ENCODE measurements at regions not wholly inside any gene's neighbourhood (a gene's known extent, or its start where the extent isn't known, plus 50 kb on each side); places are given as distances from the start of the nearest gene placed in this dataset.
"Not testable (repeated sequence)": the region's sequence is repeated elsewhere in the genome, so short reads cannot be mapped to it uniquely, and the experiment has no call there.

DNA sequence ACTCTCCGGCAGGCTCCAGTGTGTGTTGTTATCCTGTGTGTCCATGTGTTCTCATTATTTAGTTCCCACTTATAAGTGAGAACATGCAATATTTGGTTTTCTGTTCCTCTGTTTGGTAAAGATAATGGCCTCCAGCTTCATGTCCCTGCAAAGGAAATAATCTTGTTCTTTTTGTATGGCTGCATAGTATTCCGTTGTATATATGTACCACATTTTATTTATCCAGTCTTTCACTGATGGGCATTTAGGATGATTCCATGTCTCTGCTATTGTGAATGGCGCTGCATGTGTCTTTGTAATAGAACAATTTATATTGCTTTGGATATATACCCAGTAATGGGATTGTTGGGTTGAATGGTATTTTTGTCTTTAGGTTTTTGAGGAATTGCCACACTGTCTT is 807.3 kb upstream of the CA10 start:
- H3K4me1 ChIP-seq (ENCODE audit: control insufficient read depth, insufficient read depth, low read length, poor library complexity, severe bottlenecking): no peaks in the 10 kb centered on the region
- H3K4me3 ChIP-seq (ENCODE audit: extremely low read depth, insufficient read depth, low read length, poor library complexity, severe bottlenecking): no peak overlapping the region
- no peak overlapping the region for H3K27ac ChIP-seq (ENCODE audit: low read depth, low read length, severe bottlenecking)
- no CpG with 5 or more reads among the region's 3 CpGs for WGBS, 2 experiments (ENCODE audit: insufficient coverage in 2 of 2)
- no peaks in the 10 kb centered on the region for H3K9me3 ChIP-seq (ENCODE audit: control insufficient read depth, low read length)
- H3K36me3 ChIP-seq (ENCODE audit: control insufficient read depth, insufficient read depth, low read length): no peaks in the 10 kb centered on the region

DNA sequence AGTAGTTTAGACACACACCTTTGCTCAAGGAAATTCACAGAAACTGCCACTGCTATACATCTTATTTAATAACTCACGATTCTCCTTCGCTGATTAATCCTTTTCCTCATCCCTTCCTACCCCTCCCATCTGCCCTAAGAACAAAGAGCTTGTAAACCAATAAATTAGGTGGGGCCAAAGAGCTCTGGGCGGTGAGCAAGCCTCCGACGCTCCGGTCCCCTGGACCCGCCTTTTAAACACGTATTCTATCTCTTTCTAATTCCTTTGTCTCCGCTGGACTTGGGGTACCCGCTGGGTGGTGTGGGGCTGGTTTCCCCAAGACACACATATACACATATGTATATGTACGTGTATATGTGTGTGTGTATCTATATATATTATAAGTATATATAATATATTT is 803.2 kb upstream of the CA10 start:
- H3K9me3 ChIP-seq (ENCODE audit: control insufficient read depth, low read length); H3K4me1 ChIP-seq (ENCODE audit: control insufficient read depth, insufficient read depth, low read length, poor library complexity, severe bottlenecking); H3K36me3 ChIP-seq (ENCODE audit: control insufficient read depth, insufficient read depth, low read length); H3K27ac ChIP-seq (ENCODE audit: low read depth, low read length, severe bottlenecking); H3K4me3 ChIP-seq (ENCODE audit: extremely low read depth, insufficient read depth, low read length, poor library complexity, severe bottlenecking): not testable (repeated sequence)
- 87 to 94% methylated on average over 2 of the region's 11 CpGs for WGBS, 2 experiments (ENCODE audit: insufficient coverage in 2 of 2)

DNA sequence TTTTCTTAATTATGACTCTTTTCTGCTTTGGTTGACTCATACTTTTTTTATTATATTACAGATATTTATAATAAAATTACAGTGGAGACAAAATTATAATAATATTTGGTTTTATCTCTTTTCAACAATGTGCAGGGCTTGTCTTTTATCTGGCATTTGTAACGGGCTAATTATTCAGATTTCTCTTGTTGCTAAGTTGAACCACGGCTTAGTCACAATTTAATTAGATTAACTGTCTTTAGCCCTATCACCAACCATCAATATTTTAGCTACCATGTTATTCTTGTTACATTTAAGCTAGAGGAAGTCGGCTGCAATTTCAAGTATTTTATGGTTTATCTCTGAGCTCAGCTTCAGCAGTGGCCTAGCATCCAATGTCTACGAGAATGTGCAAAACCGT is 798.9 kb upstream of the CA10 start:
- H3K9me3 ChIP-seq (ENCODE audit: control insufficient read depth, low read length): peaks cover 11% of the 10 kb centered on the region
- 95 to 100% methylated on average over 1 to 3 of the region's 5 CpGs for WGBS, 2 experiments (ENCODE audit: insufficient coverage in 2 of 2)
- no peak overlapping the region for H3K27ac ChIP-seq (ENCODE audit: low read depth, low read length, severe bottlenecking)
- H3K36me3 ChIP-seq (ENCODE audit: control insufficient read depth, insufficient read depth, low read length): no peaks in the 10 kb centered on the region
- no peak overlapping the region for H3K4me3 ChIP-seq (ENCODE audit: extremely low read depth, insufficient read depth, low read length, poor library complexity, severe bottlenecking)
- no peaks in the 10 kb centered on the region for H3K4me1 ChIP-seq (ENCODE audit: control insufficient read depth, insufficient read depth, low read length, poor library complexity, severe bottlenecking)

DNA sequence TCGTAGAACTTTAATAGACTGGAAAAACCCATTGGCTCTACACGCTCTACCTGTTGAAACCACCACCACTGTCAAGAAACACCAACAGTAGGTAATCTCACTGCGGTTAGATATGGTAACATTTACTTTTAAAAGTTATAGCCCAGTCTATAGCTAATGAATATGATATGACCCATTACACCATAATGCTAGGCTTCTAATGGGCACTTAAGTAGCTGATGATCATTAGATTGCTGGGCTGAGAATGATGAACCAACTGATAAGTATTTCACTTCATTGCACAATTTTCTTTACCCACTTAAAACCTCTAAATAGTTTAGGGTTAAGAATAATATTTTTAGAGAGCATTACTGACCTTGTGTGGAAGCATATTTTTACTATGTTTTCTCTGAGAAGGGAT is 788.9 kb upstream of the CA10 start:
- no peak overlapping the region for H3K4me3 ChIP-seq (ENCODE audit: extremely low read depth, insufficient read depth, low read length, poor library complexity, severe bottlenecking)
- H3K27ac ChIP-seq (ENCODE audit: low read depth, low read length, severe bottlenecking): no peak overlapping the region
- WGBS, 2 experiments (ENCODE audit: insufficient coverage in 2 of 2): 0% methylated on average over 1 of the region's 3 CpGs
- H3K36me3 ChIP-seq (ENCODE audit: control insufficient read depth, insufficient read depth, low read length): no peaks in the 10 kb centered on the region
- H3K9me3 ChIP-seq (ENCODE audit: control insufficient read depth, low read length): no peaks in the 10 kb centered on the region
- H3K4me1 ChIP-seq (ENCODE audit: control insufficient read depth, insufficient read depth, low read length, poor library complexity, severe bottlenecking): no peaks in the 10 kb centered on the region

DNA sequence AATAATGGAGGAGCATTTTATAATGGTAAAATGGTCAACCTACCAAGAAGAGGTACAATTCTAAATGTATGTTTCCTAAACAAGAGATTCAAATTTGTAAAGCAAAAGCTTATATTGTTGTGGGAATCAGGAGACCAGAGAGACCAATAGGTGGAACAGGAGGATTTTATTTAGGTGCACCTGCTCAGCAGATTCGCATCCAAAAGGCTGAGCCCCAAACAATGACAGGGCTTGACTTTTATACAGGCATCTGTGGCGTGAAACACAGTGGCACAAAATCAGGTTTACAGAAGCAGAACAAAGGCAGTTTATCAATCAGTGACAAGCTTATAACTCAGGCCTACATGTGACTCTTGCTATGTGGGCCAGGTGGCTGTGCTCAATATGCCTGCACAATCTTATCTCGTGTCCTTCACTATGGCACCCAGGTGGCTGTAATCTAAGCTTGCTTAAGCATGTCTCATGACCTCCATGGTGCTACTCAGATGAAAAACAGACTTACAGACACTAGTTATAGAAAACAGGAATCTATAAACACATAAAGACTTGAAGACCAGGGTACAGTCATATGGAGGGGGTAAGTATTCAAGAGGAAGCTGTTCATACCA is 780.2 kb upstream of the CA10 start:
- 80 to 86% methylated on average over 3 of the region's 3 CpGs for WGBS, 2 experiments (ENCODE audit: insufficient coverage in 2 of 2)
- Histone ChIP-seq H3K27ac (ENCODE audit: low read depth, low read length, severe bottlenecking) (no peak overlapping the region), H3K9me3 (ENCODE audit: control insufficient read depth, low read length) (peaks cover 14% of the 10 kb centered on the region), H3K4me3 (ENCODE audit: extremely low read depth, insufficient read depth, low read length, poor library complexity, severe bottlenecking) (no peak overlapping the region), H3K36me3 (ENCODE audit: control insufficient read depth, insufficient read depth, low read length) (no peaks in the 10 kb centered on the region), H3K4me1 (ENCODE audit: control insufficient read depth, insufficient read depth, low read length, poor library complexity, severe bottlenecking) (no peaks in the 10 kb centered on the region)

DNA sequence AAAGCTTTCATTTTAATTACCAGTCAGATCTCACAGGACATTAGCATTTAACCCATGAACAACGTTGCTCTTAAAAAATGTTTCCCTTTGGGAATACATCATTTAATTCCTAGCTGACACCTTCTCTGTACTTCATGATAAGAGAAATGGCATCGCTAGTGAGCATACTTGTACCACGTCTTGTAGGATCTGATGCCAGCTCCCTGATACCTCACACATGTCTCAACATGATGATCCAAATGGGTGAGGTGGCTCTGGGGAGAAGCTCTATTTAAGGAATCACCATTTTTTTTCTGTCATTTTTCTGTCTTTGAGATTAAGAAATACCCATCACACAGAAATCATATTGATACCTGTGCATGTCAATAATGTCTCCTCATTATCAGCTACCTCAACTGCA is 772.1 kb upstream of the CA10 start:
- 54 to 84% methylated on average over 1 to 2 of the region's 3 CpGs for WGBS, 2 experiments (ENCODE audit: insufficient coverage in 2 of 2)

DNA sequence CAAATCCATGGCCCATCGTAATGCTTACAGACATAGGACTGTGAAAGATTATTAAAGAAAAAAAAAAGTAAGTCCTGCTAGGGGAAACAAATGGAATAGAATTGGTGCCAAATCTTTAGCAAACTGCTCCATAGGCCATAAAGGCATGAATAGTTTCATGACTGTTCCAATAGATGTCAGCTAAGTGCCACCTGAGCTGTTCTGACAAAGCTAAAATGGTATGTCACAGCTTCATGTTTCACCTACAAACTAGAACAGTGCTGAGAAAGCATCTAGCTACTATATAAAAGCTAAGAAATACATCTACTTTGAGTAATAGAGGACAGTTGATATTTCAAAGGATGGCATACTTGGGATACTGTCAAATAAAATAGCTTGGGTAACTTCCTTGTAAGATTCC is 771.6 kb upstream of the CA10 start:
- Histone ChIP-seq H3K27ac (ENCODE audit: low read depth, low read length, severe bottlenecking) (no peak overlapping the region), H3K36me3 (ENCODE audit: control insufficient read depth, insufficient read depth, low read length) (no peaks in the 10 kb centered on the region), H3K4me3 (ENCODE audit: extremely low read depth, insufficient read depth, low read length, poor library complexity, severe bottlenecking) (no peak overlapping the region), H3K4me1 (ENCODE audit: control insufficient read depth, insufficient read depth, low read length, poor library complexity, severe bottlenecking) (no peaks in the 10 kb centered on the region), H3K9me3 (ENCODE audit: control insufficient read depth, low read length) (peaks cover 7% of the 10 kb centered on the region)
- WGBS, 2 experiments (ENCODE audit: insufficient coverage in 2 of 2): no CpG with 5 or more reads among the region's 1 CpG

More for the DNA sequence above, 772.1 kb upstream of the CA10 start:
- Histone ChIP-seq H3K36me3 (ENCODE audit: control insufficient read depth, insufficient read depth, low read length) (no peaks in the 10 kb centered on the region), H3K27ac (ENCODE audit: low read depth, low read length, severe bottlenecking) (no peak overlapping the region), H3K4me1 (ENCODE audit: control insufficient read depth, insufficient read depth, low read length, poor library complexity, severe bottlenecking) (no peaks in the 10 kb centered on the region), H3K9me3 (ENCODE audit: control insufficient read depth, low read length) (peaks cover 7% of the 10 kb centered on the region), H3K4me3 (ENCODE audit: extremely low read depth, insufficient read depth, low read length, poor library complexity, severe bottlenecking) (no peak overlapping the region)

DNA sequence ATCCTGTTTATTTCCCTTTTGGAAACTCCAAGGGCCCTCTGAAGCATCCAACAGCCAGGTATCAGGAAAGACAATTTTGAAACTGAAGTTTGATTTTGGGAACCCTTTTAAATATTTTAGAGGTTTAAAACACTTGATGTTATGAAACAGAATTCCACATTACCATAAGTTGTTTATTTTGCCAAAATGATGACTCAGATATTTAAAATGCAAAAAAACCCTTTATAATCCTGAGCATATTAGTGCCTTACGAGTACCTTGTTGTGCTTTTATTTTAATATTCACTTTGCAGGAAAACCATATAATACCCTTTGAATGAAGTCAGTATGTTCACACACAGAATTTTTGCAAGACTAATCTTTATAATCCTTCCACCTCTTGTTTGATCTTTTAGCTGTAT is 765.1 kb upstream of the CA10 start:
- Histone ChIP-seq H3K4me1 (ENCODE audit: control insufficient read depth, insufficient read depth, low read length, poor library complexity, severe bottlenecking) (no peaks in the 10 kb centered on the region), H3K9me3 (ENCODE audit: control insufficient read depth, low read length) (peaks cover 12% of the 10 kb centered on the region), H3K27ac (ENCODE audit: low read depth, low read length, severe bottlenecking) (no peak overlapping the region), H3K36me3 (ENCODE audit: control insufficient read depth, insufficient read depth, low read length) (no peaks in the 10 kb centered on the region), H3K4me3 (ENCODE audit: extremely low read depth, insufficient read depth, low read length, poor library complexity, severe bottlenecking) (no peak overlapping the region)
- WGBS, 2 experiments (ENCODE audit: insufficient coverage in 2 of 2): 67% methylated on average over 1 of the region's 1 CpG; no CpG with 5 or more reads in 1 of the 2 experiments

DNA sequence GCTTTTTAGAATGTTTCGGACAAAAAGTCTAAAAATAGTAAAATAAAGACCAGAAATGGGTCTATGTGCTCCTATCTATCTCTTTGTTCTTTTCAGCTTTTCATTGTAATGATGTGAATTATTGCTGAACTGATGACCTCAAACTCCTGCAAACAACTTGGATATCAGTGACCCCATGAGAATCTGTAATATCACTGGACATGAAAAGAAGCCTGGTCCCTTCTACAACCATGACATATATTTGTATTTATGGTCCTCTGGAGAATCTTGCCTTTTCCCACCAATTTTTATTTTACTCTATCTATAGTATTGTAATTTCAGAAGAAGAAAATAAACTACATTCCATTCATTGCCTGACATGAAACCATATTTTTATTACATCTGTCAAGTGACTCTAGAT is 740.7 kb upstream of the CA10 start:
- Histone ChIP-seq H3K4me3 (ENCODE audit: extremely low read depth, insufficient read depth, low read length, poor library complexity, severe bottlenecking) (no peak overlapping the region), H3K36me3 (ENCODE audit: control insufficient read depth, insufficient read depth, low read length) (no peaks in the 10 kb centered on the region), H3K4me1 (ENCODE audit: control insufficient read depth, insufficient read depth, low read length, poor library complexity, severe bottlenecking) (no peaks in the 10 kb centered on the region), H3K9me3 (ENCODE audit: control insufficient read depth, low read length) (no peaks in the 10 kb centered on the region), H3K27ac (ENCODE audit: low read depth, low read length, severe bottlenecking) (no peak overlapping the region)
- no CpG with 5 or more reads among the region's 1 CpG for WGBS, 2 experiments (ENCODE audit: insufficient coverage in 2 of 2)

DNA sequence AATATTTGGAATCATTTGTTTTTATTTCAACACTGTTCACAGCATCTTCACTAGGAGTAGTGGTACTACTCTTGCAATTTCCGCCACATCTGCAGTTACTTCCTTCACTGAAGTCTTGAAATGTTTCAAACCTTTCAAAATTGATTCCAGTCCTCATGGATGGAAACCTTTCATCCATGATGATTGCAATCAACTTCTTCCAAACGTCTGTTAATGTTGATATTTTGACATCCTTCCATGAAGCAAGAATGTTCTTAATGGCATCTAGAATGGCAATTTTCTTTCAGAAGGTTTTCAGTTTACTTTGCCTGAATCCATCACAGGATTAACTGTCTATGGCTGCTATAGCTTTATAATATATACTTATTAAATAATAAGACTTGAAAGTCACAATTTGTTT is 736.8 kb upstream of the CA10 start:
- H3K9me3 ChIP-seq (ENCODE audit: control insufficient read depth, low read length): no peaks in the 10 kb centered on the region
- H3K4me1 ChIP-seq (ENCODE audit: control insufficient read depth, insufficient read depth, low read length, poor library complexity, severe bottlenecking): no peaks in the 10 kb centered on the region
- no peak overlapping the region for H3K27ac ChIP-seq (ENCODE audit: low read depth, low read length, severe bottlenecking)
- no peak overlapping the region for H3K4me3 ChIP-seq (ENCODE audit: extremely low read depth, insufficient read depth, low read length, poor library complexity, severe bottlenecking)
- H3K36me3 ChIP-seq (ENCODE audit: control insufficient read depth, insufficient read depth, low read length): no peaks in the 10 kb centered on the region
- WGBS, 2 experiments (ENCODE audit: insufficient coverage in 2 of 2): 61 to 89% methylated on average over 1 to 2 of the region's 2 CpGs

DNA sequence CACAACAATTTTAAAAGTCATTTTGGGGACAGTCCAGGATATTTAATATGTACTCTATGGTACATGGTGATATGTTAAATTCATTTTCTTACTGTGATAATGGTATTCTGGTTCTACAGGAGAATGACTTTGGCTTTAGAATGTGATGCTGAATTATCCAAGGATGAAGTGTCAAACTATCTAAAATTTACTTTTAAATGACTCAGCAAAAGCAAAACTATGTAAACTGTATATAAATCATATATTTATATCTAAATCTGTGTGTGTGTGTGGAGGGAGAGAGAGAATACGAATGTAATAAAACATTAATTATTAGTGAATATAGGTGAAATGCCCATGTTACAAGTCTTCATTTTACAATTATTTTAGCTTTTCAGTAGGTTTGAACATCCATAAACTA is 733.8 kb upstream of the CA10 start:
- WGBS, 2 experiments (ENCODE audit: insufficient coverage in 2 of 2): no CpG with 5 or more reads among the region's 1 CpG
- Histone ChIP-seq H3K4me3 (ENCODE audit: extremely low read depth, insufficient read depth, low read length, poor library complexity, severe bottlenecking) (no peak overlapping the region), H3K9me3 (ENCODE audit: control insufficient read depth, low read length) (no peaks in the 10 kb centered on the region), H3K4me1 (ENCODE audit: control insufficient read depth, insufficient read depth, low read length, poor library complexity, severe bottlenecking) (no peaks in the 10 kb centered on the region), H3K27ac (ENCODE audit: low read depth, low read length, severe bottlenecking) (no peak overlapping the region), H3K36me3 (ENCODE audit: control insufficient read depth, insufficient read depth, low read length) (no peaks in the 10 kb centered on the region)
